ENCODE measurements at regions not wholly inside any gene's neighbourhood (a gene's known extent, or its start where the extent isn't known, plus 50 kb on each side); places are given as distances from the start of the nearest gene placed in this dataset.

DNA sequence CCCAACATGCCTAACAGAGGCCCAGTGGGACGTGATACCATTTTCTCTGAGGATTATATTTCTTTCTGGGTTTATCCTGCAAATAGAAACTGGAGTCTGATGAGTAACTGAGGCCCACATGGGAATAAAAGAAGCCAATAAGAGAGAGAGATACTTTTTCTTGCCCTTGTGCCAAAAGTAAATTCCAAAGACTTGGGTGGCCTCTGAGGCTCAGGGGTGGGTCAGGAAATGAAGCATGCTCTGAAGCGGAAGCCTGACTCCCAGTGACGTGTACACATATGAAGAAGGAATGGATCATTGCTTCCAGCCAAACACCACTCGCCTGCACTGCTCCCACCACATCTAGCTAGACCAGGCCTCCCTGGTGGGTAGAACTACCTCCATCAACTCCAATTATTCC, 273.6 kb upstream of the NCKAP5 start:
- TF ChIP-seq, protein P1, sequence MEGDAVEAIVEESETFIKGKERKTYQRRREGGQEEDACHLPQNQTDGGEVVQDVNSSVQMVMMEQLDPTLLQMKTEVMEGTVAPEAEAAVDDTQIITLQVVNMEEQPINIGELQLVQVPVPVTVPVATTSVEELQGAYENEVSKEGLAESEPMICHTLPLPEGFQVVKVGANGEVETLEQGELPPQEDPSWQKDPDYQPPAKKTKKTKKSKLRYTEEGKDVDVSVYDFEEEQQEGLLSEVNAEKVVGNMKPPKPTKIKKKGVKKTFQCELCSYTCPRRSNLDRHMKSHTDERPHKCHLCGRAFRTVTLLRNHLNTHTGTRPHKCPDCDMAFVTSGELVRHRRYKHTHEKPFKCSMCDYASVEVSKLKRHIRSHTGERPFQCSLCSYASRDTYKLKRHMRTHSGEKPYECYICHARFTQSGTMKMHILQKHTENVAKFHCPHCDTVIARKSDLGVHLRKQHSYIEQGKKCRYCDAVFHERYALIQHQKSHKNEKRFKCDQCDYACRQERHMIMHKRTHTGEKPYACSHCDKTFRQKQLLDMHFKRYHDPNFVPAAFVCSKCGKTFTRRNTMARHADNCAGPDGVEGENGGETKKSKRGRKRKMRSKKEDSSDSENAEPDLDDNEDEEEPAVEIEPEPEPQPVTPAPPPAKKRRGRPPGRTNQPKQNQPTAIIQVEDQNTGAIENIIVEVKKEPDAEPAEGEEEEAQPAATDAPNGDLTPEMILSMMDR (conservative IDR thresholded peaks at IDR 0.05) = no peak
- H3K4me3 Mint-ChIP-seq = no peak overlapping the region

DNA sequence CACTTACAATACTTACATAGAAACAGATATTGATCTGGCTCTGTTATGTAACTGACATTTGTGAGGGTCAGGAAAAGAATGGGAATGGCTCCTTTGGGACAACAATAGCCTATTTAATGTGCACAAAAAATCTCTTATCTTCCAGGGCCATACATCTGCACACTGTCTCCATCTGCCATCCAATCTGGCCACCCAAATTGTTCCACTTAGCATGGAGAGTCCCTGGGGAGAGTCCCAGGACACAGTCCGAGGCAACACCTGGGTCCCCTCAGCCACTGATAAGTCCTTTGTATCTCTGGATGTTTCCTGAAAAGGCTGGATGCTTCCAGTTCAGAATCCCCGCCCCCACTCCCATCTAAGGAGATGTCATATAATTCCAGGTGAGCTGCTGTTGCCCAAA, 274.2 kb upstream of the NCKAP5 start:
- Histone ChIP-seq H3K9me3 (ENCODE audit: control insufficient read depth, low read length) (no peaks in the 10 kb centered on the region), H3K27me3 (ENCODE audit: control insufficient read depth, insufficient read depth, low read length, poor library complexity, severe bottlenecking) (peaks cover 8% of the 10 kb centered on the region), H3K4me1 (ENCODE audit: control insufficient read depth, insufficient read depth, low read length) (no peaks in the 10 kb centered on the region), H3K36me3 (ENCODE audit: control insufficient read depth, insufficient read depth, low read length) (no peaks in the 10 kb centered on the region), H3K9ac (ENCODE audit: extremely low read depth, low read length, poor library complexity, severe bottlenecking) (no peak overlapping the region), H3K4me3 (ENCODE audit: low read length) (no peak overlapping the region), H3K27ac (ENCODE audit: low read depth, low read length) (no peak overlapping the region)
- 82 to 83% methylated on average over 1 to 2 of the region's 2 CpGs for WGBS, 2 experiments (ENCODE audit: insufficient coverage in 1 of 2, insufficient read length in 1 of 2)
- Mint-ChIP-seq H3K27ac (no peak overlapping the region), H3K4me1 (peaks cover 2% of the 10 kb centered on the region), H3K27me3 (ENCODE audit: insufficient read depth) (peaks cover 4% of the 10 kb centered on the region), H3K36me3 (ENCODE audit: low read depth) (no peaks in the 10 kb centered on the region), H3K9me3 (no peaks in the 10 kb centered on the region), H3K4me3 (no peak overlapping the region)
- DNase-seq = no peak
- TF ChIP-seq, protein P1 (conservative IDR thresholded peaks at IDR 0.05) = no peak

More for the DNA sequence above, 273.6 kb upstream of the NCKAP5 start:
- Mint-ChIP-seq H3K36me3 (ENCODE audit: low read depth) (no peaks in the 10 kb centered on the region), H3K9me3 (no peaks in the 10 kb centered on the region), H3K27ac (no peak overlapping the region), H3K27me3 (ENCODE audit: insufficient read depth) (peaks cover 4% of the 10 kb centered on the region), H3K4me1 (peaks cover 2% of the 10 kb centered on the region)
- Histone ChIP-seq H3K9me3 (ENCODE audit: control insufficient read depth, low read length) (no peaks in the 10 kb centered on the region), H3K9ac (ENCODE audit: extremely low read depth, low read length, poor library complexity, severe bottlenecking) (no peak overlapping the region), H3K27ac (ENCODE audit: low read depth, low read length) (no peak overlapping the region), H3K36me3 (ENCODE audit: control insufficient read depth, insufficient read depth, low read length) (no peaks in the 10 kb centered on the region), H3K4me1 (ENCODE audit: control insufficient read depth, insufficient read depth, low read length) (no peaks in the 10 kb centered on the region), H3K4me3 (ENCODE audit: low read length) (no peak overlapping the region), H3K27me3 (ENCODE audit: control insufficient read depth, insufficient read depth, low read length, poor library complexity, severe bottlenecking) (peaks cover 8% of the 10 kb centered on the region)
- 70 to 71% methylated on average over 4 of the region's 4 CpGs for WGBS, 2 experiments (ENCODE audit: insufficient coverage in 1 of 2, insufficient read length in 1 of 2)
- no peak for DNase-seq

DNA sequence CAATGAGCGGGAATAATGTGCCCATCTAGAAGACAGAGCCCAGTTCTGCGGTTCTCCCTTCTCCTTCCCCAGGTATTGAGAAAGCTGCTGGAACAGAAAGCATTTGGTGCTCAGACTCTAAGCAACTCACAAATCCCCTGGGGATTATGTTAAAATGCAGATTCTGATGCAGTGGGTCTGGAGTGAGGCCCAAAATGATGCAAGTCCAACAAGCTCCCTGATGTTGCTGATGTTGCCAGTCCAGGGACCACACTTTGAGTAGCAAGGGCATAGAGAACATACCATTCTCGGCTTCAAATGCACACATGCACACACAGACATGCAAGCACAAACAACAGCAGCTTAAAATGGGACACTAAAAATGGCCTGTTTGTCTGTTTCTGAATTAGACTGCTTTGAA, 274.8 kb upstream of the NCKAP5 start:
- peaks cover 8% of the 10 kb centered on the region for H3K27me3 ChIP-seq (ENCODE audit: control insufficient read depth, insufficient read depth, low read length, poor library complexity, severe bottlenecking)
- TF ChIP-seq, protein P1 (conservative IDR thresholded peaks at IDR 0.05) = no peak
- H3K9me3 ChIP-seq (ENCODE audit: control insufficient read depth, low read length) = no peaks in the 10 kb centered on the region
- H3K4me3 ChIP-seq (ENCODE audit: low read length) = no peak overlapping the region
- H3K27ac Mint-ChIP-seq = no peak overlapping the region
- H3K36me3 Mint-ChIP-seq (ENCODE audit: low read depth) = no peaks in the 10 kb centered on the region
- H3K4me3 Mint-ChIP-seq = no peak overlapping the region
- H3K4me1 Mint-ChIP-seq = peaks cover 2% of the 10 kb centered on the region
- no peak overlapping the region for H3K27ac ChIP-seq (ENCODE audit: low read depth, low read length)
- no peaks in the 10 kb centered on the region for H3K4me1 ChIP-seq (ENCODE audit: control insufficient read depth, insufficient read depth, low read length)
- H3K36me3 ChIP-seq (ENCODE audit: control insufficient read depth, insufficient read depth, low read length) = no peaks in the 10 kb centered on the region
- no peaks in the 10 kb centered on the region for H3K9me3 Mint-ChIP-seq
- WGBS, 2 experiments (ENCODE audit: insufficient coverage in 1 of 2, insufficient read length in 1 of 2) = 92 to 100% methylated on average over 2 to 3 of the region's 3 CpGs
- DNase-seq = no peak
- peaks cover 4% of the 10 kb centered on the region for H3K27me3 Mint-ChIP-seq (ENCODE audit: insufficient read depth)
- no peak overlapping the region for H3K9ac ChIP-seq (ENCODE audit: extremely low read depth, low read length, poor library complexity, severe bottlenecking)
